Effector memory CD4-positive, alpha-beta T cell (primary cell): ENCODE measurements at regions not wholly inside any gene's neighbourhood (a gene's known extent, or its start where the extent isn't known, plus 50 kb on each side); places are given as distances from the start of the nearest gene placed in this dataset.
"Not testable (repeated sequence)": the region's sequence is repeated elsewhere in the genome, so short reads cannot be mapped to it uniquely, and the experiment has no call there.

ENCODE experiments used
- DNase-seq, 3 donors: peaks; one replicate each; pipeline ENCODE4 v3.0.0-alpha.2; 2020
- H3K27ac ChIP-seq: 2 replicates; pipeline ENCODE4 v1.7.0; 2013; ENCODE audit warnings: mild to moderate bottlenecking, low read length, moderate library complexity; ENCODE audit not compliant: insufficient read depth, poor library complexity, severe bottlenecking
- H3K27me3 ChIP-seq: replicated peaks from 2 replicates; pipeline ENCODE4 v1.7.0; 2013; ENCODE audit warnings: mild to moderate bottlenecking, low read length; ENCODE audit not compliant: insufficient read depth, control insufficient read depth, poor library complexity, severe bottlenecking
- H3K36me3 ChIP-seq: 2 replicates; pipeline ENCODE4 v1.7.0; 2013; ENCODE audit warnings: mild to moderate bottlenecking, low read length, moderate library complexity; ENCODE audit not compliant: control insufficient read depth, insufficient read depth
- H3K4me1 ChIP-seq: 2 replicates; pipeline ENCODE4 v1.7.0; 2013; ENCODE audit warnings: low read length, mild to moderate bottlenecking; ENCODE audit not compliant: control insufficient read depth, insufficient read depth, poor library complexity, severe bottlenecking
- H3K4me3 ChIP-seq: 2 replicates; pipeline ENCODE4 v1.7.0; 2013; ENCODE audit warnings: low read length, low read depth, mild to moderate bottlenecking; ENCODE audit not compliant: insufficient read depth, poor library complexity, severe bottlenecking
- H3K9me3 ChIP-seq: 2 replicates; pipeline ENCODE4 v1.7.0; 2013; ENCODE audit warnings: mild to moderate bottlenecking, low read length, moderate library complexity; ENCODE audit not compliant: control insufficient read depth

DNA sequence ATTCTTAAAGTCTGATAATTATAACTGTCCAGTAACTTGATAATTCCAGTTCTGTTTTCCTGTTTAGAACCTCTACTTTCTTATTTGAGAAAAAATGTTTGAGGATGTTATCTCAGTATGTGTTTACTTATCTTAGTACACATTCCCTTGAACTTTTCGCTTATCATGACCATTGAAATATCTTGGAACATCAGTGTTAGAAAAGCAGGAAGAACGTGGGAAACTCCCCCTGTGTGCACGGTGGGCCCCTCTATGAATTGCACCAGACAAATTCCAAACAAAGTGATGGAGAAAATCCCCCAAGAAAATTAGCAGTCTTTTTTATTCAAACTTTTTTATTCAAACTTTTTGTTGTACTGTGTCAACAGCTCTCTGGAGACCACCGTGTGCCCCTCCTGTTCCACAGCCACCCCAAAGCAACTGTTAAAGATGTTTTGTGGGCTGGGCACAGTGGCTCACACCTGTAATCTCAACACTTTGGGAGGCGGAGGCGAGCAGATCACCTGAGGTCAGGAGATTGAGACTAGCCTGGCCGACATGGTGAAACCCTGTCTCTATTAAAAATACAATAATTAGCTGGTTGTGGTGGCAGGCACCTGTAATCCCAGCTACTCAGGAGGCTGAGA lies 78.3 kb upstream of the PEG3 start:
- H3K4me3 ChIP-seq = no peak overlapping the region
- no peaks in the 10 kb centered on the region for H3K27me3 ChIP-seq
- no peaks in the 10 kb centered on the region for H3K36me3 ChIP-seq
- no peak for DNase-seq
- peaks cover 2% of the 10 kb centered on the region for H3K9me3 ChIP-seq
- no peak overlapping the region for H3K27ac ChIP-seq
- no peaks in the 10 kb centered on the region for H3K4me1 ChIP-seq

DNA sequence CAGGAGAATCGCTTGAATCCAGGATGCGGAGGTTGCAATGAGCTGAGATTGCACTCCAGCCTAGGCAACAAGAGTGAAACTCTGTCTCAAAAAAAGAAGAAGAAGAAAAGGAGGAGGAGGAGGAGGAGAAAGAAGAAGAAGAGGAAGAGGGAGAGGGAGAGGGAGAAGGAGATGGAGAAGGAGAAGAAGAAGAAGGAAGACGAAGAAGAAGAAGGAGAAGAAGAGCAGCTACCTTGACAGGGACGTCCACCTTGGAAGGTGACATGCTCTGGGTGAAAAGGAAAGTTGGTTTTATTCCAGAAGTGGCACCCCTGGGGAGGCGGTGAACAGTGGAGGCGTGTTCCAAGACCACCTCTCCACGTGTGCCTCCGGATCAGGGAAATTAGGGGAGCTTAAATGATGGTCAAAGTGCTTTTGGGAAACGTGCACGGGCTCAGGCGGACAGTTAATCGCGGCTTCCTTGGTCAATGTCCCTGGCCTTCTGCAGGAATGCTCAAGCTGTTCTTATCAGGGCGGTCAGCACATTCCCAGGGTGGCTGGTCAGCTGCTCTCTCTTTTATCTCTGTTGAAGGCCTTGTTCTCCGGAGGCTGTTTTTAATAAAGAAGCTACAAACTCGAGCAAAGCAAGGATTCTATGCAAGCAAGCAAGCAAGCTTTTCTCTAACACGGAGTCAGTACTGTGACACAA lies 78.9 kb upstream of the PEG3 start:
- no peak for DNase-seq
- Histone ChIP-seq H3K9me3 (peaks cover 3% of the 10 kb centered on the region), H3K36me3 (no peaks in the 10 kb centered on the region), H3K4me1 (no peaks in the 10 kb centered on the region), H3K4me3 (no peak overlapping the region), H3K27me3 (no peaks in the 10 kb centered on the region), H3K27ac (no peak overlapping the region)

DNA sequence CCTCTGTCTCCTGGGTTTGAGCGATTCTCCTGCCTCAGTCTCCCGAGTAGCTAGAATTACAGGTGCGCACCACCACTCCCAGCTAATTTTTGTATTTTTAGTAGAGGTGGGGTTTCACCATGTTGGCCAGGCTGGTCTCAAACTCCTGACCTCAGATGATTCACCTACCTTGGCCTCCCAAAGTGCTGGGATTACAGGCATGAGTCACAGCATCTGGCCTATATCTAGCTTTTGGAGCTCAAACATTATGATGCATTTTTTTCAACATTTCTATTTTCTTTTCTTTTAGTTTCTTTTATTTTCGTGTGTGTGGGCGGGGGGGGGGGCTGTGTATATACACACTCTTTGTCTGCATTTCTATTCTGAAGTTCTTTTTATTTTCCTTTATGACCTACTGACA lies 85.6 kb upstream of the PEG3 start:
- H3K36me3 ChIP-seq, H3K27me3 ChIP-seq, DNase-seq, H3K4me3 ChIP-seq, H3K27ac ChIP-seq, H3K4me1 ChIP-seq, H3K9me3 ChIP-seq: not testable (repeated sequence)

DNA sequence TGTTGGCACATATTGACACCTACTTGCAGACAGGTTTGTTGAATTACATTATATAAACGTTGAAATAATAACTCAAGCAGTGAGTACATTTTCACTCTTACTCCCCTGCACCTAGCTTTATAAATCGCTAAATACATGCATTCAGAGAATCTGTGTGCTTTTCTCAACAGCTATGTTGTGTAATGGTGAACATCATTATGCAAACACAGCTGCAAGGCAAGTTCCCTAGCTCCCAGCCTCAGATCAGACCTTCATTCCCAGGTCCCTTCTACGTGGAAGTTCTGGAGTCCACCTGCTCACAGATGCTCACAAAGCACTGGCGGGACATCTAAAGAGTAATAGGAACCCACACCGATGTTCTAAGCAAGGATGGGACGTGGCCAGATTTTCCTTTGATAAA lies 86.8 kb upstream of the PEG3 start:
- DNase-seq = no peak
- no peak overlapping the region for H3K27ac ChIP-seq
- no peaks in the 10 kb centered on the region for H3K4me1 ChIP-seq
- no peaks in the 10 kb centered on the region for H3K27me3 ChIP-seq
- H3K9me3 ChIP-seq = peaks cover 3% of the 10 kb centered on the region
- H3K36me3 ChIP-seq = no peaks in the 10 kb centered on the region
- no peak overlapping the region for H3K4me3 ChIP-seq

DNA sequence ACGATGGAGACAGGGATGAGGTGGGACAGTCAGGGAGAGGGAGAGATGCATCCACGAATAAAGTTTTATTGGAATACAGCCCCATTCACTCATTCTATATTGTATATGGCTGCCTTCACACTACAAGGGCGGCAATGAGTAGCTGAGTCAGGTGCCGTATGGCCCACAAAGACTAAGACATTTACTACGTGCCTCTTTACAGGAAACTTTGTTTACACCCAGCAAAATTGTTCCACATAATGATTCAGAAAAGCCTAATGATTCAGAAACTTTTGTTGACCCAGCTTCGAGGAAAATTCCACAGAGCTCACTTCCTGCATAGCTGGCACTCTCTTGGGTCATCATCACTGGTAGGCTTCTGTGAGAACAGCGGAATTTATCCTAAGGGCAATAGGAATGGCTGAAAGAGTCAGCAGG lies 87.3 kb upstream of the PEG3 start:
- H3K9me3 ChIP-seq = peaks cover 3% of the 10 kb centered on the region
- H3K4me3 ChIP-seq = no peak overlapping the region
- no peak overlapping the region for H3K27ac ChIP-seq
- no peaks in the 10 kb centered on the region for H3K36me3 ChIP-seq
- no peaks in the 10 kb centered on the region for H3K4me1 ChIP-seq
- no peak for DNase-seq
- H3K27me3 ChIP-seq = no peaks in the 10 kb centered on the region

DNA sequence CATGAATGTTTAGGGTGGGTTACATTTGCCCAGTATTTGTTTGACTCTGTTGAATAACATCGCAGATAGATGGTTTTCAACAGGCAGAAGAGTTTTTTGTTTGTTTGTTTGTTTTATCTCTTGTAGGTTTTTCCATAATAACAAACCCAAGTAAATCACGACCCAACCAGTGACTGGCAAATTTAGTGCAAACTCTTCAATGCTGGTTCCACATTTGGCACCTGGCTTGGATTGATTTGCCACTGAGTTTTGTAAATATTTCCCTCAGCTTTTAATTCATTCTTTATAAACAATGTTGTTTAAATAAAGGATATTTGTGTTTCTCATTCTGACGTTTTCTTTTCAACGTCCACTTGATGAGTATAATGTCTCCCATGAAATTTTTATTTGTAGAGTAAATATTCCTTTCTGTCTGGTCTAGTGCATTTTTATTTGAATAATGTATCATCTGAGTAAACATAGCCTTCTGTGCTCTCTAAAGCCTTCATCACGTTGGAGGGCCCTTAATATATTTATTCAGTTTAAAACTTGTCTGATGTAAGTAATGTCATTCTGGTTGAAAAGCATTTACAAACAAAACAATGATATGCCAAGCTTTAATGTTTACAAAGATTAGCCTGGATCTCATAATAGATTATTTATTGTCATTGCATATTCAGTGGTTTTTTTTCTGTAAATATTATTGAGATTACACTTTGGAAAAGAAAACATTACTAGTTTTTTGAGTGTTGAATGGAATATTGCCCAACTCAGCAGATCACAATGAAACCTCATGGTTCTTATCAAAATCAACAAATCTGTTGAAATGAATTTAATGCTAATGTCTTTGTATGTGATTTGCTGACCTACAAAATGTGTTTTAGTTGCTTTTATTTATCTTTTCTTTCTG lies 90.4 kb upstream of the PEG3 start:
- Histone ChIP-seq H3K9me3 (no peaks in the 10 kb centered on the region), H3K27ac (no peak overlapping the region), H3K27me3 (no peaks in the 10 kb centered on the region), H3K36me3 (no peaks in the 10 kb centered on the region), H3K4me3 (no peak overlapping the region), H3K4me1 (no peaks in the 10 kb centered on the region)
- no peak for DNase-seq

DNA sequence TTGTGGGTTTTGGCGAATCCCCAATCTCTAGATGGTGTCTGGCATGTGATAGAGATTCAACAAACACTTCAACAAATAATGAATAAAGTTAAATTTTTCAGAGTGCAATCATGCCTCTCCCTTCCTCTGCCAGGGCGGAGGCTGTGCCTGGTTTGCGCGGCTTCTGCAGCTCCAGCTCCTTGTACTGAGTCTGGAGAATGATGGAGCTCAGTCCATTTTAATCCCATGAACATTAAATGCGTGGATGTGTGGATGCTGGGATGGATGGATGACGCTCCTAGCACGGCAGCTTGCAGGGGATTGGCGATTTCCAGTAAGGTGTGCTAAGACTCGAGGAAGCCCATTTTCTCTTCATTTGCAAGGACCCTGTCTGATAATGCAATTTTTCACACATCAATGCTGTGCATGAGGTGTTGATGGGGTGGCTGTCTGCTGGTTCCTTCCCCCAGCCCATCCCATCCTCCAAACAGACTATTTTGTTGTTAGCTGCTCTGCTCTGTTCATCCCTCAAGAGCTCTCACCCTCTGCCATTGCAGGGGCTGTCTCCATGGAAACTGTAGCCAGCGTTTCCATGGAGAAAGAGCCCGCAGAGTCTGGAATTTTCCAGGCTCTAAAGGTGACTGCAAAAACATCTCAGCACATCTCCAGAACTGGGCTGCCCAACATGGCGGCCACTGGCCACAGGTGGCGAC lies 92.6 kb upstream of the PEG3 start:
- no peaks in the 10 kb centered on the region for H3K9me3 ChIP-seq
- no peaks in the 10 kb centered on the region for H3K27me3 ChIP-seq
- H3K4me1 ChIP-seq = no peaks in the 10 kb centered on the region
- H3K27ac ChIP-seq = no peak overlapping the region
- H3K4me3 ChIP-seq = no peak overlapping the region
- no peak for DNase-seq
- no peaks in the 10 kb centered on the region for H3K36me3 ChIP-seq

DNA sequence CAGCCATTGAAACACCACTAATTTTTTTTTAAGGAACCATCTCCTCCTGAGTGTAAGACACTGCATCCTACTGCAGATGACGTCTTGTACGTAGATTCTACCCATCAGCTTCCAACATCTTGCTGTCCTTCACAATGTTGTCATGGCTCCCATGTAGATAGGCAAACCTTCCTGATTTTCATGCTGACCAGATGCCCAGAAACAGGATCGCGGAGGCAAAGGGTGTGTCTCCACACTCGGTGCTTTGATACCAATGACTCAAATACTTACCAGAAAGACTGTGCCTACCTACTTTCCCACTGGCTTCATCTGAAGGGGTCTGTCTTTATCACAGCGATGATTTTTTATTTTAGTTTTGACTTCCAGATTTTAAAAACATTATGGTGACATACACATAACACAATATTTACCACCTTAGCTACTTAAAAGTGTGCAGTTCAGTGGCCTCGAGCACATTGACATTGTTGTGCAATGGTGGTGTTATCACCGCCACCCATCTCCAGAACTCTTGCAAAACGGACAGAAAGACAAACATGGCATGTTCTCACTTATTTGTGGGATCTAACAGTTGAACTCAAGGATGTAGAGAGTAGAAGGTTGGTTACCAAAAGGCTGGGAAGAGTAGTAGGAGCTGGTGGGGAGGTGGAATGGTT lies 94.0 kb upstream of the PEG3 start:
- H3K4me1 ChIP-seq = no peaks in the 10 kb centered on the region
- H3K36me3 ChIP-seq = no peaks in the 10 kb centered on the region
- no peak overlapping the region for H3K4me3 ChIP-seq
- no peak overlapping the region for H3K27ac ChIP-seq
- DNase-seq = no peak
- no peaks in the 10 kb centered on the region for H3K27me3 ChIP-seq
- H3K9me3 ChIP-seq = no peaks in the 10 kb centered on the region

DNA sequence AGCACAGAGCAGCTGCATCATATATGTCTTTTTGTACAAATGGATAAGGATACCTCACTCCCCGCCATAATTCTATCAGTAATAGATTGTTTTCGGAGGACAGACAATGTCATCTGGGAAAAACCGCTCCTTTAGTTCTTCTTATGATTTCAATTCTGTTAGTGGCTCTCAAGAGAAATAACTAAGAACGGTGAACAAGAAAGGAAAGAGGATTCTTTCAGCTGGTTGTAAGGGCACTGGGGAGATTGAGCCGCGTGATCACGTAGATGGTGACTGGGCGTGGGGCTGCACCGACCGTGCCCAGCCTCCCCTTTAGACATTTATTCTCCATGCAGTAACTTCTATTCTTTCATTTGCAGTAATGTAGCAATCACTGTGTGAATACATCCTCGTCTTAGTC lies 99.4 kb upstream of the PEG3 start:
- no peak for DNase-seq
- no peaks in the 10 kb centered on the region for H3K27me3 ChIP-seq
- H3K4me1 ChIP-seq = no peaks in the 10 kb centered on the region
- H3K27ac ChIP-seq = no peak overlapping the region
- no peaks in the 10 kb centered on the region for H3K9me3 ChIP-seq
- H3K4me3 ChIP-seq = no peak overlapping the region
- no peaks in the 10 kb centered on the region for H3K36me3 ChIP-seq
